PC-9 (cell line): ENCODE measurements at regions not wholly inside any gene's neighbourhood (a gene's known extent, or its start where the extent isn't known, plus 50 kb on each side); places are given as distances from the start of the nearest gene placed in this dataset.

Experiments
- CTCF ChIP-seq: fragments of 200-600 bp; sonication (generic); conservative IDR thresholded peaks from 2 replicates; pipeline ENCODE4 v1.6.1; 2017; ENCODE audit warnings: mixed run types, antibody characterized with exemption, mild to moderate bottlenecking, moderate library complexity
- EZH2 ChIP-seq: fragments of 200-600 bp; sonication (generic); IDR thresholded peaks from 2 replicates; pipeline ENCODE4 v1.8.0; 2017; ENCODE audit warnings: antibody characterized with exemption, low read depth

- TF ChIP-seq CTCF = no peak
- TF ChIP-seq EZH2 = no peak
Measured at GRCh38 chr7:47148536-47149207, 433.2 kb downstream of the TNS3 start.
